GM12892 (cell line): ENCODE measurements at regions not wholly inside any gene's neighbourhood (a gene's known extent, or its start where the extent isn't known, plus 50 kb on each side); places are given as distances from the start of the nearest gene placed in this dataset.

Source experiments
- POLR2A ChIP-seq: IDR thresholded peaks from 2 replicates; pipeline ENCODE4 v1.6.1; 2011; ENCODE audit warnings: low read depth, low read length, control low read depth
- POLR2AphosphoS5 ChIP-seq: IDR thresholded peaks from 2 replicates; pipeline ENCODE4 v1.6.1; 2011; ENCODE audit warnings: low read depth, low read length, control low read depth
- TAF1 ChIP-seq: IDR thresholded peaks from 2 replicates; pipeline ENCODE4 v1.6.1; 2011; ENCODE audit warnings: low read depth, mild to moderate bottlenecking, control low read depth, low read length, borderline replicate concordance

DNA sequence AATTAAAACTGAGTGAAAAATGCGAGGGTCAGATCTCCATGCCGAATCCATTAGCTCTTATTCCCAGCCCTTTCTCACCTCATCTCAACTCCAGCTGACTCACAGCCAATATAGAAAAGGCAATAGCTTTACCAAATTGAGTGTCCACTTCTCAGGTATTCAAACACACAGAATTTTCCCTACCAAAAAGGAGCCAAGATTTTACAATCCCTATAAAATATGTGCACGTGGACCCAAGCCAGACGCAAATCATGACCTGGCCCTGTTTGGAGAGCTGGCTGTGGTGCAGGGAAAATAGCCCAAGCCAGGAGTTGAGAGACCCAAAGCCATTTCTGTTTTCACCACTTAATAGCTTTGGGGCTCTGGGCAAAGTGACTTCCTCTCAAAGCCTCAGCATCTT is 379.7 kb upstream of the AUTS2 start:
- TF ChIP-seq POLR2A: no peak
- TF ChIP-seq POLR2AphosphoS5: no peak
- no peak for TF ChIP-seq TAF1
